ENCODE measurements at regions not wholly inside any gene's neighbourhood (a gene's known extent, or its start where the extent isn't known, plus 50 kb on each side); places are given as distances from the start of the nearest gene placed in this dataset.

GRCh38 chr16:73219176-73219575, 171.2 kb upstream of the ZFHX3 start:
- TF ChIP-seq CTCF (IDR thresholded peaks at IDR 0.05), result no peak
- Histone ChIP-seq H3K36me3 (no peaks in the 10 kb centered on the region), H3K4me3 (no peak overlapping the region), H3K27me3 (no peaks in the 10 kb centered on the region), H3K4me1 (no peaks in the 10 kb centered on the region), H3K9me3 (no peaks in the 10 kb centered on the region), H3K27ac (no peak overlapping the region)
- ATAC-seq (no peak), DNase-seq (no peak), FAIRE-seq (no peak)
- intact Hi-C loops (cut with DNase I), result no loop called here
- WGBS, 2 donors, result 85 to 96% methylated on average over 1 of the region's 1 CpG

GRCh38 chr16:73217654-73218053, 169.7 kb upstream of the ZFHX3 start:
- no peak for ATAC-seq
- no peaks in the 10 kb centered on the region for H3K27me3 ChIP-seq
- H3K4me1 ChIP-seq, result no peaks in the 10 kb centered on the region
- TF ChIP-seq CTCF (IDR thresholded peaks at IDR 0.05), result no peak
- FAIRE-seq, result no peak
- no peaks in the 10 kb centered on the region for H3K36me3 ChIP-seq
- H3K9me3 ChIP-seq, result no peaks in the 10 kb centered on the region
- 81 to 90% methylated on average over 3 of the region's 3 CpGs for WGBS, 2 donors
- no peak overlapping the region for H3K4me3 ChIP-seq
- no peak for DNase-seq
- H3K27ac ChIP-seq, result no peak overlapping the region
- intact Hi-C loops (cut with DNase I), result no loop called here

GRCh38 chr16:73216932-73217331, 169.0 kb upstream of the ZFHX3 start:
- Histone ChIP-seq H3K9me3 (no peaks in the 10 kb centered on the region), H3K27me3 (no peaks in the 10 kb centered on the region), H3K36me3 (no peaks in the 10 kb centered on the region), H3K4me3 (no peak overlapping the region), H3K4me1 (no peaks in the 10 kb centered on the region), H3K27ac (no peak overlapping the region)
- intact Hi-C loops (cut with DNase I), result no loop called here
- ATAC-seq (no peak), DNase-seq (no peak), FAIRE-seq (no peak)
- no peak for TF ChIP-seq CTCF (IDR thresholded peaks at IDR 0.05)
- WGBS, 2 donors, result 87 to 95% methylated on average over 8 of the region's 8 CpGs

GRCh38 chr16:73215678-73216377, 167.9 kb upstream of the ZFHX3 start:
- DNase-seq (no peak), FAIRE-seq (no peak), ATAC-seq (no peak)
- Histone ChIP-seq H3K9me3 (no peaks in the 10 kb centered on the region), H3K4me3 (no peak overlapping the region), H3K4me1 (no peaks in the 10 kb centered on the region), H3K36me3 (no peaks in the 10 kb centered on the region), H3K27ac (no peak overlapping the region), H3K27me3 (no peaks in the 10 kb centered on the region)
- WGBS, 2 donors, result 90 to 97% methylated on average over 5 of the region's 5 CpGs
- intact Hi-C loops (cut with DNase I), result no loop called here
- no peak for TF ChIP-seq CTCF (IDR thresholded peaks at IDR 0.05)

- no peak for FAIRE-seq
- peak in 1 of 4 donors; percentile 25 for ATAC-seq
- intact Hi-C loops (cut with DNase I), result no loop called here
These were observed 167.1 kb upstream of the ZFHX3 start for GRCh38 chr16:73214825-73215677.

More at GRCh38 chr16:73214825-73215677, 167.1 kb upstream of the ZFHX3 start:
- Histone ChIP-seq H3K4me1 (no peaks in the 10 kb centered on the region), H3K4me3 (no peak overlapping the region), H3K9me3 (no peaks in the 10 kb centered on the region), H3K36me3 (no peaks in the 10 kb centered on the region), H3K27ac (no peak overlapping the region), H3K27me3 (no peaks in the 10 kb centered on the region)
- no peak for TF ChIP-seq CTCF (IDR thresholded peaks at IDR 0.05)
- DNase-seq, result no peak
- 74 to 87% methylated on average over 3 of the region's 3 CpGs for whole genome bisulfite sequencing, 2 donors
